ENCODE measurements at regions not wholly inside any gene's neighbourhood (a gene's known extent, or its start where the extent isn't known, plus 50 kb on each side); places are given as distances from the start of the nearest gene placed in this dataset.
"Not testable (repeated sequence)": the region's sequence is repeated elsewhere in the genome, so short reads cannot be mapped to it uniquely, and the experiment has no call there.

DNA sequence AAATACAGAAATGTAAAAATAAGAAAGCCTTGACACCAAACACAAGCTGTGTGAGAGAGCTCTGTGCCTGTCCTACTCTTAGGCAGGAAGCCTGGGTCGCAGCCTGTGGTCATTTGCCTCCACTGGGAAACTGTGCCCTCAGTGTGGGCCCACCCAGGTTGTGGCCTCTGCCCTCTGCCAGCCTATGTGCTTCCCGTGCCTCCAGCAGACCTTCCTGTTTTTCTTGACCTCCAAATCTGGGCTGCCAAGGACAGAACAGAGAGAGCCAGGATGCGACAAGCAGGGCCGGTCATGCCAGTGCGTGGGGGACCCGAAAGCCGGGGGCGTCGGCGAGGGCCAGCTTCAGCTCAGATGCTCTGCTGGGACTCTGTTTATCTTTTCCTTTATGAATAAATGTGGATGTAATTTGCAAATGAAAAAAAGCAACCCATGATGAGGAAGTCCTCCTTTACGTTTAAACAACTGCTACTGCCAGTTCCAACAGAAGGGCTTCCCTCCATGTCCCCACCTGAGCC, 189.2 kb upstream of the EXOC2 start:
- DNase-seq = no peak

DNA sequence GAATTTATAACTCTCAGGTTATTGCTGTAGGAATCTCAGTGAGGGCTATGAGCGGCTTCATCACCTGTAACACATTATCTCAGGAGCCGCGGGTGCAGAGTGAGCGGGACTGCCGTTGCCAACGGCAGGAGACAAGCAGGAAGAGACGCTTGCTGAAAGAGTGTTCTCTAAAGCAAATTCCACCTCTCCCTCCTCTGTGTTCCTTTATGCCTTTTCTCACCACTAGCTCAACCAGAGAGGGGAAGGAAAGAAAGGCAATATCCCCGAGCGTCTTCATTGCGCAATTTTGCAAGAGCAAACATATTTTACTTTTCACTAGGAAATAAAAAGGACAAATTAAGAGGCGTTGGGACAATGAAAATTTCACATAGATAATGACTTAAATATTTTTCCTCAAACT, 185.2 kb upstream of the EXOC2 start:
- DNase-seq = no peak

DNA sequence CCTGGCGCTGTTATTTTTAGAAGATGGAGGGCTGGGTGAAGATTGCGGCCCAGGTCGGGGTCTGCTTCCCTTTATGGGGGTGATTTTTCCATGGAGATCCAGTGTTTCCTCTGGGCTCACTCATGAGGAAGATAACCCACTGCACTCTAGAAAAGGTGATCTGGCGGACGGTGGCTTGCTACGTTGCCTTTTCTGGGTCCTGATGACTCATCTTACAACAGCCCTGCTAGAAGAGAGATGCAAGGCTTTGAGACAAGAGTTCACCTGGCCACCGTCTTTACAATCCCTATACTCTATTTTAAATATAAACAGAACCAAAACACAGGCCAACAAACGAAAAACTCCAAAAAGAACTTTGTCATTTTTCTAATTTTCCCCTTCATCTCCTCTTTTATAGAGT, 182.1 kb upstream of the EXOC2 start:
- no peak for DNase-seq

DNA sequence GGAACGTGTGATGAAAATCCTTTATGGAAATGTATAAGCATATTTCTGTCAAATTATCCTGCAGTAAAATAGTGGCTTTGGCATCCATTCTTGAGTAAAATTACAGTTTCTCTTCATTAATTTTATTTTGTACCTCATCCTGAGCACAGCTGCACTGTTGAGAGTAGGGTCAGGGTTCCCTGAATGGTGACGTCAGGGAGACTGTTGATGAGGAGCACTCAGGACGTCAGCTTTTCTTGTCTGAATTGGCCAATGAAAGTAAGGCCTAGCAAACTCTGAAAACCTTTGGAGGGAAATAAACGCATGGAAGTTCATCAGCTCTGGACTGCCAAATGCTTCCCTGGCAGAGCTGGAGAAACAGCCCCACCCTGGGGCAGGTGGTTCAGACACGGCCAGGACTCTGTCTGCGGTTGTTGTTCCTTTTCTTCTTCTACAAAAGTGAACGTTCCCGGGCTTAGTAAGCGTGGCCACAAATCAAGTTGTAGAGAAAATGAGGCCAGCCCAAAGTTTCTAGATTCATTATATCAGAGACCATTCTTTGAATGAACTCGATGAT, 179.7 kb upstream of the EXOC2 start:
- DNase-seq = no peak

DNA sequence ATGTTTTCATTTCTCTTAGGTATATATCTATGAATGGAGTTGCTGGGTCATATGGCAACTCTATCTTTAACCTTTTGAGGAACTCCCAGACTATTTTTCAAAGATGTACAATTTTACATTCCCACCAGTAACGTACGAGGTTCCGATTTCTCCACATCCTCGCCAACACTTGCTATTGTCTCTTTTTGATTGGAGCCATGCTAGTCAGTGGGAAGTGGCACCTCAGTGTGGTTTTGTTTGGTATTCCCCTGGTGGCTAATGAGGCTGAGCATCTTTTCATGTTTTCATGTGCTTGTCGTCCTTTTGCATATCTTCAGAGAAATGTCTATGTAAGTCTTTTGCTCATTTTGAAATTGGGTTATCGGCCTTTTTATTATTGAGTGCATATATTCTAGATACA, 178.6 kb upstream of the EXOC2 start:
- no peak for DNase-seq

DNA sequence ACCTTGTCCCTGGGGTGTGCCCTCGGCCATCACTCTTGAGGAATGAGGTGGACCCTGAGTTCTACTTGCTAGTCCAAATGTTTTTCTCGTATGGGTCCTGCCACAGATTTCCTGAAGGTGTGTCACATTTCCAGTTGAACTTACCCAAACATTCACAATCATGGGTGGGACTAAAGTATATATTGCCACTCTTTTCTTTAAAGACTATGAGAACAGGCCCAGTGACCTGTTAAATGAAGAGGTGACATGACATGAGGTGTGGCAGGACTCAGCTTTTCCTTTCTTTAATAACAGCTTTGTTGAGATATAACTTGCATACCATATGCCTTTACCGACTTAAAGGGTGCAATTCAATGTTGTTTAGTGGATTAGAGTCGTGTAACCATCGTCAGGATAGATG, 177.2 kb upstream of the EXOC2 start:
- DNase-seq = no peak

DNA sequence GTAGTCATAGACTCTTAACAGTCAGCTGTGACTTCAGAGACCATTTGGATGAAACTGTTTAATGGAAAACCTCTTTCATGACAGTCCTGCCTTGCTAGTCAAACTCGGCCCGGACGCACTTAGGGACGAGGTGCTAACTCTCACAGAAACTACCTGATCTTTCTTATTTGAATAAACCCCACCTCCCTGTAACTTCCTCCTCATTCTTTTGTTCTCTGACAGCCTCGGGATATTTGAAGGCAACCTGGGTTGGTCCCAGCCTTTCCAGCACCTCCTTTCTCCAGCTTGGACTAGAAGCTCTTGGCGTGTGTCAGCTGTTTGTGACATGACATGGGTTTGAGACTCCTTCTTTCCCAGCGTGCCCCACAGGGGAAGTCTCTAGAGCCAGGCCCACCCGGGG, 175.3 kb upstream of the EXOC2 start:
- DNase-seq = no peak

DNA sequence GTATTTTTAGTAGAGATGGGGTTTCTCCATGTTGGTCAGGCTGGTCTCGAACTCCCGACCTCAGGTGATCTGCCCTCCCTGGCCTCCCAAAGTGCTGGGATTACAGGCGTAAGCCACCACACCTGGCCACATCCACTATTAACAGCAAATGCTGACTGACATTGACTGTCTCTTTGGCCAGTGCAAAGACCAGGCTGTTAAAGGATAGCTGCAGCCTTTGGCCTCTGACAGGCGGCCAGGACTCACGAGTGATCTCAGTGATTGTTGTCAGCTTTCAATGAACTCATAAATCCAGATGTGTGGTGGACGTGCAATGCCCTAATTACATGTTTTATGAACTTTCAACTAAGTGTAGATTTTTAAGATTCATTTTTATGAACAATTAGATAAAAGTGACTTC, 174.4 kb upstream of the EXOC2 start:
- no peak for DNase-seq

DNA sequence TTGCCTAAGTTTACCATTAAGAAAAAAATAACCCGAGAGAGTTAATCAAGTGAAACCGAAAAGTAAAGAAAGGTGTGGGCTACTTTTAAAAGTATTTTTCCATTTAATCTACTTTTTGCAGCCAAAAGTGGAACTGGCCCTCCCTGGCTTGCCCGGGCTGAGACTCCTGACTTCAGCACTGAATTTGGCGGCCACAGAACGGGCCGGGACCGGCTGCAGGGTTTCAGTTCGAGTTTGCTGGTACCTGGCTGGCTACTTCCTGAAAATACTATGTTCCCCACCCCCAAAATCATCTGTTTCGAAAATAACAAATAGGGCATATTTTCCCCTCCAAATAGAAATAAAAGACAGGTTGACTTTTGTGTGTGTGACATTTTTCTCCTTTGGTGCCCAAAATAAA, 173.4 kb upstream of the EXOC2 start:
- DNase-seq = no peak

DNA sequence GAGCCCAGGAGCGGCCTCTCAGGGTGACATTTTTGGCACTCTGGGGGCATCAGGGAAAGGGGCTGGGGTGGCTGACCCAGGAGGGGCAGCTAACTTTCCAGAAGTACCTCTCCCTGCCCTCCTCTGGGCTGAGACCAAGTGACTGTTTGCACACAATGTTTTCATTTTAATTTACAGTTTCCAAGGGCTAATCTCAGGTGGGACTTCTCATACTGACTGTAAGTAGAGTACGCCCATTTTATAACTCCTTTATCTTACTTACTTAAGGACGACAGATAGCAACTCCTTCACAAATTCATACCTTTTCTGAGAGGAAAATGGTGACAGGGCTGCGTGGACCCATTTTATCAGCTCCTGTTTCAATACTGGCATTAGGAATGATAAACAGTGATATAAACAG, 172.9 kb upstream of the EXOC2 start:
- DNase-seq = no peak

DNA sequence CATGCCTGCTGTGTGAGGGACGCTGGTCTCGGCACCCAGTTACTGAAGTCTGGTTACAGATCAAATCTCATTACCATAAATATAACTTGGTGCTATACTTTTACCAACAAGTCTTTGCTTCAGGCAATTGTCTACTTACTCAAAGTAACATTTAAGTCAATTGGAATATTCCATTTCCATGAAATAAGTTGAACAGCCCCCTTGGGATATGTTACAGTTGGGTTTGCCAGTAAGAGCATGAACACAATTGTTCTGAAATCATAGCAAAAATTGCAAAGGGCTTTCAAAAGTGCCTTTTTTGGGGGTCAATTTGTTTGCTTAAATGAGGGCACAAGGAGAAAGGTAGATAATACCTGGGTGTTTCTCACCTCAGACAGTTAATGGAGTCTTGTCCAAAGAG, 170.9 kb upstream of the EXOC2 start:
- DNase-seq = no peak

DNA sequence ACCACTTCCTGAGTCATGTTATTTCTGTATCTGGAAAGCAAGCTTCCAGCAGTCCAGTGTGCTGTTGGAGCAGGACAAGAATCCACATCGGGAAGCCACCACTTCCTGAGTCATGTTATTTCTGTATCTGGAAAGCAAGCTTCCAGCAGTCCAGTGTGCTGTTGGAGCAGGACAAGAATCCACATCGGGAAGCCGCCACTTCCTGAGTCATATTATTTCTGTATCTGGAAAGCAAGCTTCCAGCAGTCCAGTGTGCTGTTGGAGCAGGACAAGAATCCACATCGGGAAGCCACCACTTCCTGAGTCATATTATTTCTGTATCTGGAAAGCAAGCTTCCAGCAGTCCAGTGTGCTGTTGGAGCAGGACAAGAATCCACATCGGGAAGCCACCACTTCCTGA, 170.2 kb upstream of the EXOC2 start:
- not testable (repeated sequence) for DNase-seq

DNA sequence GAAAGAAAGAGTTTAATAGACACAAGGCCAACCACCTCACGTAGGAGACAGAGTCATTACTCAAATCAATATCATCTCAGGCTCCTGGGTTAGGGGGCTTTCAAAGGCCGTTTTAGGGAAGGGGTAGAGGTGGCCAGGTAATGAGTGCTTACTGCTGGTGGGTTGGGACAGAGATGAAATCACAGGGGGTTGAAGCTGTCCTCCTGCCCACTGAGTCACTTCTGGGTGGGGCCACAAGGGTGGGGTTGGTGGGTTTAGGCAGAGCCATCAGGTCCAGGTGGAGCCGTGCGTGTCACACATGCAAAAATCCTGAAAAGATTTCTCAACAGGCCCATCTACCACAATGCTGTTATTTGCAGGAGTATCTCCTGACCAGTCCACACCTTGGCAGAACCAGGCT, 167.0 kb upstream of the EXOC2 start:
- no peak for DNase-seq

DNA sequence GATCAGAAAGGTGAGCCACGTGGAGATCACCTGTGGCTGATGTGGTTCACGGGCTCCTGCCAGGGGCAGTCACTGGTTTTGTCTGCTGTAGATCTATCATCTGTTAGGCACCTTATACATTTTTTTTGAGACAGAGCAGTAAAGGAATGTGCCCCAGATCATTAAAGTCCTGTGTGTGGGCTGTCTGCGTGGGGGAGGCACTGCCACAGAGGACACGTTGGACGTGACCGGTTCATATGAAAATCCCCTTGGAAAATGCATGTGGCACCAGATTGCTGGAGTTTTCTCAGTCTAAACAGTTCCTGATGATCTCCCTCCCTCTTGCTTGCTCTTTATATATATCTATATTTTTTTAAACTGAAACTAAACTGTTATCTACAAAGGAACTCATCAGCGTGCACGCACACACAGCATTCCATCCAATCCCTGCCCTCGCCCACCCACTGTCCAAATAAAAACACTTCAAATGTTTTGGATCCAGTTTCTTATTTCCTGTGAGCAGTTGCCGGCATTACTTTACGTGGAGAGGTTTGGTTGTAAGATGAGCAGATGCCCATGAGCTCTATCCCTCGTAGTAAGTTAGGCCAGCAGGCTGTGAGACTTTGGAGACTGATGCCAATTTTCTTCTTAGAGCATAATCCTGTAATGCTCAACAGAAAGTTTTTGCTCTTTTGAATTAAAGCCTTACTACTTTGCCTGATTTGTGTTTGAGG, 161.6 kb upstream of the EXOC2 start:
- DNase-seq = no peak

DNA sequence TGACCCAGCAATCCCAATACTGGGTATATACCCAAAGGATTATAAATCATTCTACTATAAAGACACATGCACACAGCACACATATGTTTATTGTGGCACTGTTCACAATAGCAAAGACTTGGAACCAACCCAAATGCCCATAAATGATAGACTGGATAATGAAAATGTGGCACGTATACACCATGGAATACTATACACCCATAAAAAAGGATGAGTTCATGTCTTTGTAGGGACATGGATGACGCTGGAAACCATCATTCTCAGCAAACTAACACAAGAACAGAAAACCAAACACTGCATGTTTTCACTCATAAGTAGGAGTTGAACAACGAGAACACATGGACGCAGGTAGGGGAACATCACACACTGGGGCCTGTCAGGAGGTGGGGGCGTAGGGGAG, 159.3 kb upstream of the EXOC2 start:
- not testable (repeated sequence) for DNase-seq

DNA sequence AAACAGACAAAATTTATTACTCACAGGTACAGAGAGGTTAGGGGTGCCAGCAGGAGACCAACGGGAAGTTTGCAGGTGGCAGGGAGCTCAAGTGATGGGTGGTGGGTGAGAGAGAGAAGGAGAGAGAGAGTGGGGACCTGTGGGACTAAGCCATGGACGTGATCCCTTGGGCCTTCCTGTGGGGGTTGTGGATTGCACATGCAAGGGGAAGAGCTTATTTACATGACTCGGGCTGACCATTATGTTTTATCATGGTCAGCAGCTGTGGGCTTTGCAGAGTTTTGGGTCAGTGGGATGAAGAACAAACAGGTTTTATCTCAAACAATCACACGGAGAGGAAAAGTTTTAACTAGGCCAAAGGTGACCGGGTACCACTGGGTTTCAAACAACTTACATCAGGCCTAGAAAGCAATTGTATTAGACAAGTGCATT, 156.2 kb upstream of the EXOC2 start:
- no peak for DNase-seq

DNA sequence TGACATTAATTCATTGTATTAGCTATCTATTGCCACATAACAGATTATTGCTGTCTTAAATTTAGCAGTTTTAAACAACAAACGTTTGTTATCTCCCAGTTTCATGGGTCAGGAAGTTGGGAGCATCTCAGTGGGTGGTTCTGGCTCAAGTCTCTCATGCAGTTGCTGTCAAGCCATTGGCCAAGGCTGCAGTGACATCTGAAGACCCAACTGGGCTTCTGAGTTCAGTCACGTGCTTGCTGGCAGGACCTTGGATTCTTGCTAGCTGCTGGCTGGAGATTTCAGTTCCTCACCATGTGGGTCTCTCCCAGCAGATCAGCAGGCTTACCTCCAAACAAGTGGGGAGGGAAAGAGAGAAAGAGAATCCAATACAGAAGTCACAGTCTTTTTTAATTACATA, 152.6 kb upstream of the EXOC2 start:
- DNase-seq = no peak

DNA sequence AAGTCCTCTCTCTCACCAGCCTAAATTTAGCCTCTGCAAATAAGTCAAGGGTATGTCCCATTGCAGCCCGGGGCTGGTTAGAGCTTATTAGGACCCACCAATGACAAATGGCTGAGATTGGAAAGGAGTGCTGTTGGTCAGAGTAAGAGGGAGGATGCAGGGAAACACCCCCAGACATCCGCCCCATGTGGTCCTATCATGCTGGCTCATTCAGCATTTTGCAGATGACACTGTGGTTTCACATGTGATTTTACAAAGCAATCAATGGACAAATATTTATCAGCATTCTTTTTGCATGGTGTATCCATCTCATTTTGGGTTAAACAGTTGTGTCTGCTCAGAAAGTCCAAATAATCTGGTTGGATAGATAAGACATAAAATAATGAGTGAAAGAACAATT, 152.2 kb upstream of the EXOC2 start:
- no peak for DNase-seq

DNA sequence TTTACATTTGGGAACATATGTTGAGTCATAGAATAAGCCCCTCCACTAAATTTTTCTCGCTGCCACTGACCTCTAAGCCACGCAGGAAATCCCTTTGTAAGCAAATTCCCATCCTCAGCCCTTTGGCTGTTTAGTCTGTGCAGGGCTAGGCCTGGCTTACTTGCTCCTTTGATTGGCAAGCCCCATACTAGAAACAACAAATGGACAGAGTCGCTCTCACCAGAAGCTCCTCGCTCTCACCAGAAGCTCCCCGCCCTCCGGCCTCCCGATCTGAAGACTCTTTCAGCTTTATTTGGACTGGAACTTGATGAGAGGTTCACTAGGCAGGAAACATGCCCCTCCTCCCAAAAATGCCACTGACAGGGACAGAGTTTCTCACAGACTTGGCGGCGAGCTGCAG, 149.2 kb upstream of the EXOC2 start:
- DNase-seq = no peak

DNA sequence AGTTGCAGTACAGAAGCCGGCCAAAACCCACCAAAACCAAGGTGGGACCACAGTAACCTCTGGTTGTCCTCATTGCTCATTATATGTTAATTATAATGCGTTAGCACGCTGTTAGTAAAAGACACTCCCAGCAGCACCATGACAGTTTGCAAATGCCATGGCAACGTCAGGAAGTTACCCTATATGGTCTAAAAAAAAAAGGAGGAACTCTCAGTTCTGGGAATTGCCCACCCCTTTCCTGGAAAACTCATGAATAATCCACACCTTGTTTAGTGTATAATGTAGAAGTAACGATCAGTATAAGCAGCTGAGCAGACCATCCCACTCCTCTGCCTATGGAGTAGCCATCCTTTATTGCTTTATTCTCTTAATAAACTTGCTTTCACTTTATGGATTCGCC, 148.6 kb upstream of the EXOC2 start:
- no peak for DNase-seq

DNA sequence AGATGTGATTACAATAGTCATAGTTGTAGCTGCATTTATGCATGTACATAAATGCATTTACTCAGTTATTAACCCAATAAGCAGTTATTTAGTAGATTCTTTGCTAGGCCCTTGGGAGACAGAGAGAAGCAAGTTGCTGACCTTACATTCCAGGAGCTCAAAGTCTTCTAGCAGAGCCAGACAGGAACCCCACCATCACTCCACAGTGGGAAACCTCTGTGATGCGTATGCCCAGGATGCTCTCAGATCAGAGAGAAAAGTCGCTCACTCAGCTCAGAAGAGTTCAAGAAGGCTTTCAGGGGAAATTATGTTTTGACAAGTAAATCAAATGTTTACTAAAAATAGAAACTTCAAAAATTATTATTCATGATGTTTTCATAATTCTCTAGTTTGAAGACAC, 146.3 kb upstream of the EXOC2 start:
- DNase-seq = no peak

DNA sequence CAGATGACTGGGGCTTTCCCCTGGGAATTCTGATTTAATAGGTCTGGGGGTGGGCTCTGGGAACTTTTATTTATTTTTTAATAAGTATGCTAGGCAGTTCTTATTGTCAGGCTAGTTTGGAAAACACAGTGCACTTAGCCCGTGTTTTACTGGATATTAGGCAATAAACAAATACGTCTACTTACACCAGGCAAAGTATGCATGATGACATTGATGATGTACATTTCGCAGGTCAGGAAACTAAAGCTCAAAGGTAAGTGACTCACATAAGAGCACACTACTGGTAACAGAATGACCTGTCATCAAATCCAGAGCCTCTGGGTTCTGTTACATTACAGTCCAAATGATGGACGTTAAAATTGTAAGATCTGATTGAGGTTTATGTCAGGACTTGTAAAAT, 144.4 kb upstream of the EXOC2 start:
- no peak for DNase-seq

DNA sequence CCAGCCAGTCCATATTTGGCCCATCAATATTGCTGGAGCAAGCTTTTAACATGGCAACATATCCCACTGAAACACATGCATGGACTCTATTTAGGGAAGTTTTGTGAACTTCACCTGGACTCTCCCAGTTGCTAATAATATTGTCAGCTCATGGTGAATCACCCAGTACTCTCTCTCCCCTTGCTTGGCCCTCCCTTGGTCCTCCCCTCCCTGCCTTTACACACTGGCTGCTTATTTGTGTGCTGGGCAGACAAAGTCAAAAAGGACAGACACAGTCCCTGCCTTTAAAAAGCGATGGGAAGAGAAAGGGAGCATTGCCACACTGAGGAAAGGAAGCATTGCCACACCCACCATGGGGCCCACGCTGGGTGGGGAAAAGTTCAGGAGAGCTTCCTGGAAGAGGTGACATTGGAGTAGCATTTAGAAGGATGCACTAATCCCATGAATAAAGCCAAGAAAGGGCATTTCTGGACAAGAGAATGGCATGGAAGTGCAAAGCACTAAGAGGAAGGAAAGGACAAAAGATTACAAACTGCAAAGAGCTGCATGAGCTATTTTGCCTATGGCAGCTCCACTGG, 143.4 kb upstream of the EXOC2 start:
- DNase-seq = no peak

DNA sequence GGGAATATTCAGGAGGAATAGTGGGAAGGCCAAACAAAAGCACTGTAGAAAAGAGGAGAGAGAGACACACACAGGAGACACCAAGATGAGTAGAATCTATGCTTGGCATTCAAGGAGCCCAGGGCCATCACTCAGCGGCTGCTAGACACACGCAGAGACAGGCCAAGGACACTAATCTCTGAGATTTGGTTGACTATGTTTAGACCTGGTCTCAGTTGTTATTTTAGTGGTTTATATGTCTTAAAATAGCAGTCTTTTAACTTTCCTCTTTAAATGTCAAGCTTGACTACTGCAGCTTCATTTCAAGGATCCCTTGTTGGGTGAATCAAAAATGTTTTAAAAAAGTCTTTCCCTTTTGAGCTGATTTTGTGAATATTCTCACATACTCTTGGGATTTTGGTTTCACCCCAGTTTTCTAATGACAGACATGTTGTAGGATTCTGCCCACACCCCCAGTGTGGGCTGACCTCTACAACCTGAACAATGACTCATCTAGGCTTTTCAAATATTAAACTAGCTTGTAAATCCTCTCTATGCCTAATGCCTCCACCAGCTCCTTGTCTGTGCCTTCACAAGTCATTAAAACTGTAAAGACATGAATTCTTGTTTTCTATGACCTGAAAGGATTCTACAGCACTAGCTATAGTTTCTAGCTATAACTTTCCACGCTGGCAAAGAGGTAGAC, 142.7 kb upstream of the EXOC2 start:
- no peak for DNase-seq
